ENCODE measurements at regions not wholly inside any gene's neighbourhood (a gene's known extent, or its start where the extent isn't known, plus 50 kb on each side); places are given as distances from the start of the nearest gene placed in this dataset.

DNA sequence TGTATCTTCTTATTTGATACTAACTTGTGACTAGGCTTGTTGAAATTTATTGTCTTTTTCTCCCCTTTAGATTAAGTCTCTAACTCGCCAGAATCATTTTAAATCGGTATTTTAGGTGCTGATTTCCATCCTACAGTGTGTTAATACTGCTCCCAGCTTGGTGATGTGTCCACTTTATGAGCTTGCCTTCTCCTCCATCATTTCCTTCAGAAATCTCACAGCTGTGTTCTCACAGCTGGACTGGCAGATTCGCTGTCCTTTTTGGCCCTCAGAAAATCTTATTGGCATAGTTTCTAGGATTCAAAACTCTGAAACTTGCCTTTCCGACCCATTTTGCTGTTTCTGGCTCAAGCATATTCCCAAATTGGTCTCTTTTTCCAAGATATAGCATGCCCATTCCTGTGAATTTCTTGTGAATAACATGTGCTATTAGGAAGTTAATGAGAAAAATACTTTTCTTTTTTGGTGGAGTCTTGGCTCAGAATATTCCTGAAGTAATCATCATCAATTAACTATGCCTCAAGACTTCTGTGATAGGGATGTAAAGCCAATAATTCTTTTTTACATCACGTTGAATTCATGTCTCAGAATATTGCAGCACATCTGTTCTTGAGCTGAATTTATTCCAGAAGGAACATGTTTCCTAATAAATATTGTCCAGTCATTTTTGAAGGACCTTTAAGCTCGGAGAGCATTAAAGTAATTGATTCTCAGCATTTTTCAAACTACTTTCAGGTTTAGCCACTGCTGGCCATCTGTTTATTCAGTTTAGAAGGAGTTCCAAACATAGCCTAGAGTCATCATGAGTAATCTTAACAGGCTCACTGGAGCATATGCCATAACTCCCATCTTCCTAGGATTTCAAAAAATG is 50.0 kb upstream of the USP44 start:
- 6% methylated on average over 6 of the region's 6 CpGs for WGBS (ENCODE audit: low lambda C conversion rate)
- FAIRE-seq (no peak), DNase-seq (ENCODE audit: low spot score) (no peak), ATAC-seq (no peak)
- Histone ChIP-seq H3K4me1 (ENCODE audit: insufficient read depth, low read length) (peaks cover 7% of the 10 kb centered on the region), H4K20me1 (ENCODE audit: insufficient read depth, low read length) (no peaks in the 10 kb centered on the region), H3K36me3 (replicated peaks in 1 of 2; ENCODE audit: control insufficient read depth in 1 of 2, insufficient read depth in 2 of 2, low read length in 2 of 2) (no peaks in the 10 kb centered on the region), H3K9me3 (ENCODE audit: low read length) (no peaks in the 10 kb centered on the region), H3K27ac (ENCODE audit: extremely low read length, insufficient read depth, low read length) (no peak overlapping the region), H3K27me3 (ENCODE audit: control insufficient read depth in 1 of 2, insufficient read depth in 2 of 2, low read length in 2 of 2) (peaks cover 0 to 3% of the 10 kb centered on the region in 2 experiments; a peak in 2 of 5 replicates), H3K9ac (ENCODE audit: insufficient read depth, low read depth, low read length) (no peak overlapping the region), H3K79me2 (ENCODE audit: insufficient read depth, low read length) (no peaks in the 10 kb centered on the region), H2AFZ (ENCODE audit: low read length) (no peak overlapping the region), H3K4me3 (replicated peaks in 1 of 3; ENCODE audit: insufficient read depth in 1 of 3, low read depth in 2 of 3, low read length in 3 of 3) (no peak overlapping the region), H3K4me2 (ENCODE audit: low read depth, low read length) (no peak overlapping the region)
- intact Hi-C loops (cut with micrococcal nuclease; ENCODE audit: unreplicated experiment): no loop called here
- ChIA-PET CTCF (ENCODE audit: low intra/inter-chr PET ratio, low total read pairs) (no interaction called here), POLR2A (no interaction called here)
- no TSS peak for BruUV-seq (replicated peaks)
- in situ Hi-C loops (cut with HindIII; ENCODE audit: extremely low pct_ligation_motif_present, low pct_unique_long_range_greater_than_20kb): no loop called here
- TF ChIP-seq, protein P1, sequence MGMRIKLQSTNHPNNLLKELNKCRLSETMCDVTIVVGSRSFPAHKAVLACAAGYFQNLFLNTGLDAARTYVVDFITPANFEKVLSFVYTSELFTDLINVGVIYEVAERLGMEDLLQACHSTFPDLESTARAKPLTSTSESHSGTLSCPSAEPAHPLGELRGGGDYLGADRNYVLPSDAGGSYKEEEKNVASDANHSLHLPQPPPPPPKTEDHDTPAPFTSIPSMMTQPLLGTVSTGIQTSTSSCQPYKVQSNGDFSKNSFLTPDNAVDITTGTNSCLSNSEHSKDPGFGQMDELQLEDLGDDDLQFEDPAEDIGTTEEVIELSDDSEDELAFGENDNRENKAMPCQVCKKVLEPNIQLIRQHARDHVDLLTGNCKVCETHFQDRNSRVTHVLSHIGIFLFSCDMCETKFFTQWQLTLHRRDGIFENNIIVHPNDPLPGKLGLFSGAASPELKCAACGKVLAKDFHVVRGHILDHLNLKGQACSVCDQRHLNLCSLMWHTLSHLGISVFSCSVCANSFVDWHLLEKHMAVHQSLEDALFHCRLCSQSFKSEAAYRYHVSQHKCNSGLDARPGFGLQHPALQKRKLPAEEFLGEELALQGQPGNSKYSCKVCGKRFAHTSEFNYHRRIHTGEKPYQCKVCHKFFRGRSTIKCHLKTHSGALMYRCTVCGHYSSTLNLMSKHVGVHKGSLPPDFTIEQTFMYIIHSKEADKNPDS (CRISPR knock-in tag; IDR thresholded peaks at IDR 0.05): no peak
- TF ChIP-seq, protein P2, sequence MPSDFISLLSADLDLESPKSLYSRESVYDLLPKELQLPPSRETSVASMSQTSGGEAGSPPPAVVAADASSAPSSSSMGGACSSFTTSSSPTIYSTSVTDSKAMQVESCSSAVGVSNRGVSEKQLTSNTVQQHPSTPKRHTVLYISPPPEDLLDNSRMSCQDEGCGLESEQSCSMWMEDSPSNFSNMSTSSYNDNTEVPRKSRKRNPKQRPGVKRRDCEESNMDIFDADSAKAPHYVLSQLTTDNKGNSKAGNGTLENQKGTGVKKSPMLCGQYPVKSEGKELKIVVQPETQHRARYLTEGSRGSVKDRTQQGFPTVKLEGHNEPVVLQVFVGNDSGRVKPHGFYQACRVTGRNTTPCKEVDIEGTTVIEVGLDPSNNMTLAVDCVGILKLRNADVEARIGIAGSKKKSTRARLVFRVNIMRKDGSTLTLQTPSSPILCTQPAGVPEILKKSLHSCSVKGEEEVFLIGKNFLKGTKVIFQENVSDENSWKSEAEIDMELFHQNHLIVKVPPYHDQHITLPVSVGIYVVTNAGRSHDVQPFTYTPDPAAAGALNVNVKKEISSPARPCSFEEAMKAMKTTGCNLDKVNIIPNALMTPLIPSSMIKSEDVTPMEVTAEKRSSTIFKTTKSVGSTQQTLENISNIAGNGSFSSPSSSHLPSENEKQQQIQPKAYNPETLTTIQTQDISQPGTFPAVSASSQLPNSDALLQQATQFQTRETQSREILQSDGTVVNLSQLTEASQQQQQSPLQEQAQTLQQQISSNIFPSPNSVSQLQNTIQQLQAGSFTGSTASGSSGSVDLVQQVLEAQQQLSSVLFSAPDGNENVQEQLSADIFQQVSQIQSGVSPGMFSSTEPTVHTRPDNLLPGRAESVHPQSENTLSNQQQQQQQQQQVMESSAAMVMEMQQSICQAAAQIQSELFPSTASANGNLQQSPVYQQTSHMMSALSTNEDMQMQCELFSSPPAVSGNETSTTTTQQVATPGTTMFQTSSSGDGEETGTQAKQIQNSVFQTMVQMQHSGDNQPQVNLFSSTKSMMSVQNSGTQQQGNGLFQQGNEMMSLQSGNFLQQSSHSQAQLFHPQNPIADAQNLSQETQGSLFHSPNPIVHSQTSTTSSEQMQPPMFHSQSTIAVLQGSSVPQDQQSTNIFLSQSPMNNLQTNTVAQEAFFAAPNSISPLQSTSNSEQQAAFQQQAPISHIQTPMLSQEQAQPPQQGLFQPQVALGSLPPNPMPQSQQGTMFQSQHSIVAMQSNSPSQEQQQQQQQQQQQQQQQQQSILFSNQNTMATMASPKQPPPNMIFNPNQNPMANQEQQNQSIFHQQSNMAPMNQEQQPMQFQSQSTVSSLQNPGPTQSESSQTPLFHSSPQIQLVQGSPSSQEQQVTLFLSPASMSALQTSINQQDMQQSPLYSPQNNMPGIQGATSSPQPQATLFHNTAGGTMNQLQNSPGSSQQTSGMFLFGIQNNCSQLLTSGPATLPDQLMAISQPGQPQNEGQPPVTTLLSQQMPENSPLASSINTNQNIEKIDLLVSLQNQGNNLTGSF (CRISPR knock-in tag; IDR thresholded peaks at IDR 0.05): no peak
- TF ChIP-seq, protein P3, sequence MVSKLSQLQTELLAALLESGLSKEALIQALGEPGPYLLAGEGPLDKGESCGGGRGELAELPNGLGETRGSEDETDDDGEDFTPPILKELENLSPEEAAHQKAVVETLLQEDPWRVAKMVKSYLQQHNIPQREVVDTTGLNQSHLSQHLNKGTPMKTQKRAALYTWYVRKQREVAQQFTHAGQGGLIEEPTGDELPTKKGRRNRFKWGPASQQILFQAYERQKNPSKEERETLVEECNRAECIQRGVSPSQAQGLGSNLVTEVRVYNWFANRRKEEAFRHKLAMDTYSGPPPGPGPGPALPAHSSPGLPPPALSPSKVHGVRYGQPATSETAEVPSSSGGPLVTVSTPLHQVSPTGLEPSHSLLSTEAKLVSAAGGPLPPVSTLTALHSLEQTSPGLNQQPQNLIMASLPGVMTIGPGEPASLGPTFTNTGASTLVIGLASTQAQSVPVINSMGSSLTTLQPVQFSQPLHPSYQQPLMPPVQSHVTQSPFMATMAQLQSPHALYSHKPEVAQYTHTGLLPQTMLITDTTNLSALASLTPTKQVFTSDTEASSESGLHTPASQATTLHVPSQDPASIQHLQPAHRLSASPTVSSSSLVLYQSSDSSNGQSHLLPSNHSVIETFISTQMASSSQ (IDR thresholded peaks at IDR 0.05; ENCODE audit: low read depth): no peak
- TF ChIP-seq, protein P3 (CRISPR knock-in tag; IDR thresholded peaks at IDR 0.05; ENCODE audit: borderline replicate concordance): no peak
- TF ChIP-seq ZNF235 (CRISPR knock-in tag; IDR thresholded peaks at IDR 0.05; ENCODE audit: borderline replicate concordance): no peak
- TF ChIP-seq NCOA2 (CRISPR knock-in tag; IDR thresholded peaks at IDR 0.05): no peak
- TF ChIP-seq PCBP1 (IDR thresholded peaks at IDR 0.05; ENCODE audit: borderline replicate concordance, low read depth, low read length): no peak
- no peak for TF ChIP-seq NFYB (CRISPR knock-in tag; IDR thresholded peaks at IDR 0.05)
- TF ChIP-seq EHMT2 (IDR thresholded peaks at IDR 0.05; ENCODE audit: borderline replicate concordance, low read depth, low read length): no peak

Measured in HepG2 (cell line).